Esophagus muscularis mucosa (tissue), 4 donors: ENCODE measurements at regions not wholly inside any gene's neighbourhood (a gene's known extent, or its start where the extent isn't known, plus 50 kb on each side); places are given as distances from the start of the nearest gene placed in this dataset.

Experiments used
- EP300 ChIP-seq: sonication (generic); formaldehyde crosslinking; IDR thresholded peaks from one replicate; pipeline ENCODE4 v1.6.1; 2017; ENCODE audit warnings: antibody characterized with exemption
- POLR2AphosphoS5 ChIP-seq, 2 donors: sonication (generic); formaldehyde crosslinking; IDR thresholded peaks; one replicate each; pipeline ENCODE4 v1.6.1; 2017; ENCODE audit warnings: antibody characterized with exemption in 2 of 2
- TF ChIP-seq, protein P1 (sequence below), 3 experiments: fragments of 200-600 bp in 2 of 3; fragments of 450-650 bp in 1 of 3; sonication (generic) in 2 of 3; IDR thresholded peaks; one replicate each; pipeline ENCODE4 v1.5.1; 2017 to 2019; ENCODE audit warnings: antibody characterized with exemption in 3 of 3, mild to moderate bottlenecking in 2 of 3, moderate library complexity in 1 of 3

DNA sequence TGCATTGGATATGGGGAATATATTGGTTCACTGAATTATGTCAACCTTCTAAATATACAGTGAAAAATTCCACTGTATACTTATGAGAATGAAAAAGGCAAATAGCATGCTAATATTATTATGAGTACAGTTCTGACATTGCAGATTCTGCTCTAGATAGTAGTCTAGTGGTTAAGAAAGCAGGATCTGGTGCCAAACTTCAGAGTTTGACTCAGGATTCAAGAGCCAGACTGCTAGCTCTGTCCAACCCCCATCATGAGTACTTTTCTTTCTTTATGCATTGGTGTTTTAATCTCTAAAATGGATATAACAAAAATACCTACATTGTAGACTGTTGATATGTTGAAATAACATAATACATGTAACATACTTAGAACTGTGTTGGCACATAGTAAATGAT lies 57.3 kb upstream of the PLSCR4 start:
- TF ChIP-seq, protein P1, sequence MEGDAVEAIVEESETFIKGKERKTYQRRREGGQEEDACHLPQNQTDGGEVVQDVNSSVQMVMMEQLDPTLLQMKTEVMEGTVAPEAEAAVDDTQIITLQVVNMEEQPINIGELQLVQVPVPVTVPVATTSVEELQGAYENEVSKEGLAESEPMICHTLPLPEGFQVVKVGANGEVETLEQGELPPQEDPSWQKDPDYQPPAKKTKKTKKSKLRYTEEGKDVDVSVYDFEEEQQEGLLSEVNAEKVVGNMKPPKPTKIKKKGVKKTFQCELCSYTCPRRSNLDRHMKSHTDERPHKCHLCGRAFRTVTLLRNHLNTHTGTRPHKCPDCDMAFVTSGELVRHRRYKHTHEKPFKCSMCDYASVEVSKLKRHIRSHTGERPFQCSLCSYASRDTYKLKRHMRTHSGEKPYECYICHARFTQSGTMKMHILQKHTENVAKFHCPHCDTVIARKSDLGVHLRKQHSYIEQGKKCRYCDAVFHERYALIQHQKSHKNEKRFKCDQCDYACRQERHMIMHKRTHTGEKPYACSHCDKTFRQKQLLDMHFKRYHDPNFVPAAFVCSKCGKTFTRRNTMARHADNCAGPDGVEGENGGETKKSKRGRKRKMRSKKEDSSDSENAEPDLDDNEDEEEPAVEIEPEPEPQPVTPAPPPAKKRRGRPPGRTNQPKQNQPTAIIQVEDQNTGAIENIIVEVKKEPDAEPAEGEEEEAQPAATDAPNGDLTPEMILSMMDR (IDR thresholded peaks at IDR 0.05) = no peak
- TF ChIP-seq POLR2AphosphoS5 (IDR thresholded peaks at IDR 0.05) (no peak), EP300 (no peak)
